COLO829 (cell line): ENCODE measurements at regions not wholly inside any gene's neighbourhood (a gene's known extent, or its start where the extent isn't known, plus 50 kb on each side); places are given as distances from the start of the nearest gene placed in this dataset.
A peak's percentile ranks its signal among the peaks of the same experiment; 100 is the strongest.
"Not testable (repeated sequence)": the region's sequence is repeated elsewhere in the genome, so short reads cannot be mapped to it uniquely, and the experiment has no call there.

Experiments
- DNase-seq: peaks from one replicate; pipeline ENCODE4 v3.0.0; 2012; ENCODE audit warnings: low spot score

GRCh38 chrX:121854614-121854911 is 807.2 kb downstream of the GLUD2 start:
- no peak for DNase-seq

GRCh38 chrX:121858867-121859647 is 811.6 kb downstream of the GLUD2 start:
- no peak for DNase-seq

DNA sequence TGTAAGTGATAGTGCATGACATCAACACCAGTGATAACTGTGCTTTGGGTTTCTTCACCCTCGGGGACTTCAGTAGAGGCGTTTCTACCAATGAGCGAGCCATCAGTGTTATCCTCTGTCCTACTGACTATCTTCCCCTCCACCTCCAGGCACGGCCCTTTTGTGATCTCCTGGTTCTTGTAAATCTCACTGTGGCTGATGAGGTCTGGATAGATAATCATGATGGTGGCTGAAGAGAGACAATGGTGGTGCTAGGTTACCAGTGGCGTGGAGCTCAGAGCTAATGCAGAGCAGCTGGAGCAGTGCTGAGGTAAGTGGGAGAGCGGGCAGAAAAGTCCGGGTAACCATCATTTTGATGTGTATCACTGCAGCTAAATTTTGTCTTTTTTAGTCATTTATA is 816.6 kb downstream of the GLUD2 start:
- no peak for DNase-seq

DNA sequence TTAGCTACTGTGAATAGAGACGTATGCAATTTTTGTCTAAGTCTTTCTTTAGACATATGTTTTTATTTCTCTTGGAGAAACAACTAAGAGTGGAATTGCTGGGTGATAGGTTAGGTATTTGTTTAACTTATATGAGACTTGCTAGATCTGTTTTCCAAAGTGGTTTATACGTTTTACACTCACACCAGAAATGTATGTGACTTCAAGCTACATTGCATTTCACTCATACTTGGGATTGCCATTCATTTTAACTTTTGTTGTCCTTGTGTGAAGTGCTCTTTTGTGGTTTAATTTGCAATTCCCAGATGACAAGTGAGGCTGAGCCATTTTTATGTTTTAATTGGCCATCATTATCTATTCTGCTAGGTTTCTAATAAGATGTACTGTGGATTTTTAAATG is 817.2 kb downstream of the GLUD2 start:
- no peak for DNase-seq

- DNase-seq, result no peak
Observed at GRCh38 chrX:121869876-121870477, 822.6 kb downstream of the GLUD2 start.

- DNase-seq, result no peak
Observed at GRCh38 chrX:121871122-121871521, 823.7 kb downstream of the GLUD2 start.

GRCh38 chrX:121876305-121876704 is 828.9 kb downstream of the GLUD2 start:
- peak; percentile 1 for DNase-seq

DNA sequence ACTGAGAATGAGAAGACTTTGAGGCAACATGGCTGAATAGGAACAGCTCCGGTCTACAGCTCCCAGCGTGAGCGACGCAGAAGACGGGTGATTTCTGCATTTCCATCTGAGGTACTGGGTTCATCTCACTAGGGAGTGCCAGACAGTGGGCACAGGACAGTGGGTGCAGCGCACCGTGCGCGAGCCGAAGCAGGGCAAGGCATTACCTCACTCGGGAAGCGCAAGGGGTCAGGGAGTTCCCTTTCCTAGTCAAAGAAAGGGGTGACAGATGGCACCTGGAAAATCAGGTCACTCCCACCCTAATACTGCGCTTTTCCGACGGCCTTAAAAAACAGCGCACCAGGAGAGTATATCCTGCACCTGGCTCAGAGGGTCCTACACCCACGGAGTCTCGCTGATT is 829.9 kb downstream of the GLUD2 start:
- DNase-seq, result not testable (repeated sequence)

DNA sequence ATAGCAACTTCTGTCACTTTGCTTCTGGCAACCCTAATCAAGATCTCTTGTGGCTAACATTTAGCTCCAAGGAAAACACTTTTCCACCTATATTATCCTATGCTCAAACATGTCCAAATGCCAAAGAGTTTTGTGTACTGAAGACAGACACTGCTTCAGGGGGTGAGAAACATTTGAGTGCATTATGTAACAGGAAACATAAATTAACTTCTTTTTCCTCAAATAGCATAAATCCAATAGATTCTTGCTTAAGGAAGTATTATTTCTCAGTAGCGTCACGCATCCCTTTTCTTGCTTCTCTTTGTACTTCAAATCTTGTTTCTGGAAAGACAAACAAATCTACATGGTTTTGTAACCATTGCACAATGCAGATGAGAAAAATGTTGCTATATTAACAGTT is 839.1 kb downstream of the GLUD2 start:
- DNase-seq, result no peak

DNA sequence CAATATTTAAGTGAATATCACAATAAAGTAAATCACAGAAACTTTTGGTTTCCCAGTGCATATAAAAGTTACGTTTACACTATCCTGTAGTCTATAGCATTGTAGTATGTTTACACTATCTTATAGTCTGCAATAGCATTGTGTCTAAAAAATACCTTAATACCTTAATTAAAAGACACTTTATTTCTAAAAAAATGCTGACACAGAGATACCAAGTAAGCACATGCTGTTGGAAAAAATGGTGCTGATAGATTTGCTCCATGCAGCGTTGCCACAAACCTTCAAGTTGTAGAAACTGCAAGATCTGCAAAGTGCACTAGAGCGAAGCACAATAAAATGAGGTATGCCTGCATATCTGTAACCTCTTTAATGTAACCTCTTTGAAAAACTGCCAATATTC is 847.3 kb downstream of the GLUD2 start:
- no peak for DNase-seq

GRCh38 chrX:121902463-121902862 is 855.1 kb downstream of the GLUD2 start:
- no peak for DNase-seq

- DNase-seq, result no peak
Observed at GRCh38 chrX:121903961-121904360, 856.6 kb downstream of the GLUD2 start.

DNA sequence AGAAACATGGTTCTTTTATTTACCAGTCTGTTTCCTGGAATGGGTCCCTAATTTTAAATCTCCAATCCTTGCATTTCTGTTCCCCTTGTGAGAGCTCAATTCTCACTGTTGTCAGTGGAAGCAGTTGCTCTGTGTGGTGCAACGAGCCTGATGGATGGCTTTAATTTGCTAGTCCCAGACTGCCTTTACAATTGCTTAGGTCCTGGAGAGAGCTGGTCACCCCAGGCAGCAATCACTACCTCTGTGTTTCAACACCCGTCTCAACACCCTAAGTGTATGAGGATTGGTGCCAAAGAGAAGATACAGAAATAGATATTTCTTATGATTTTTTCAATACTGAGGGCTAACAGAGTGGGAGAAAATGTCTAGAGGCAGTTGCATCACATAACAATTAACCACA is 873.8 kb downstream of the GLUD2 start:
- DNase-seq, result no peak

GRCh38 chrX:121931567-121931966 is 884.2 kb downstream of the GLUD2 start:
- no peak for DNase-seq

GRCh38 chrX:121932688-121933087 is 885.3 kb downstream of the GLUD2 start:
- DNase-seq, result no peak

DNA sequence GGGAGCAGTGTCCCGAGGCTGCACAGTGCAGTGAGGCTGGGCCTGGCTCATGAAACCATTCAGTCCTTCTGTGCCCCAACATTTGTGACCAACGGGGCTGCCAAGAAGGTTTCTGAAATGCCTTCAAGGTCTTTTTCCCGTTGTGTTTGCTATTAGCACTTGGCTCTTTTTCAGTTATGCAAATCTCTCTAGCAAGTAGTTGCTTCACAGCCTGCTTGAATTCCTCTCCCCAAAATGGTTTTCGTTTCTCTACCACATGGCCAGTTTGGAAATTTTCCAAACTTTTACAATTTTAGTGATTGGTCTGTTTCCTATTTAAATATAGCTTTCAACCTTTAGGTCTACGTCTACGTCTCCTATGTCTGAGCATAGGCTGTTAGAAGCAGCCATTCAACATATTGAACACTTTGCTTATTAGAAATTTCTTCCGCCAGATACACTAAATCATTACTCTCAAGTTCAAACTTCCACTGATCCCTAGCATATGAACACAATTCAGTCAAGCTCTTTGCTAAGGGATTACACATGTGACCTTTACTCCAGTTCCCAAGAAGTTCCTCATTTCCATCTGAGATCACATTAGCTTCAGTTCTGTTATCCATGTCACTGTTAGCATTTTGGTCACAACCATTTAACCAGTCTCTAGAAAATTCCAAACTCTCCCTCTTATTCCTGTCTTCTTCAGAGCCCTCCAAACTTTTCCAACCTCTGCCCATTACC is 901.8 kb downstream of the GLUD2 start:
- no peak for DNase-seq

- DNase-seq, result peak; percentile 2
Observed at GRCh38 chrX:121958886-121959285, 911.5 kb downstream of the GLUD2 start.

DNA sequence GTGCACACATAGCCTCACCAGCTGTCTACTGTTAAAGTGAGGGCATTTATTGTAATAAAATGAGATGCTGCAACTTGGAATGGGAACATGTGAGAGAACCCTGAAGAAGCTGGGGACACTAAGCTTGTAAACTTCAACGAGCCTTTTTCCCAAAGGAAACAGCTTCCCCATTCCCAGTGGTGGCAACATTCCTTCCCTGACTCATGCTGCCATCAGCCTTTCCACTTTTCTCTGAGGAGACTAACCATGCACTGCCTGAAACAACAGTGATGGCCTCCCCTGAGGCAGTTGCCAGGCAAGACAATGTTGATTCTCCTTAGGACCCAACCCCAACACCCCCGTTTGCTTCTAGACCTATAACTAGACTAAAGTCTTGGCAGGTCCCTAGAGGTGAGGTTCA is 928.3 kb downstream of the GLUD2 start:
- DNase-seq, result no peak

GRCh38 chrX:121987163-121987562 is 939.8 kb downstream of the GLUD2 start:
- no peak for DNase-seq

DNA sequence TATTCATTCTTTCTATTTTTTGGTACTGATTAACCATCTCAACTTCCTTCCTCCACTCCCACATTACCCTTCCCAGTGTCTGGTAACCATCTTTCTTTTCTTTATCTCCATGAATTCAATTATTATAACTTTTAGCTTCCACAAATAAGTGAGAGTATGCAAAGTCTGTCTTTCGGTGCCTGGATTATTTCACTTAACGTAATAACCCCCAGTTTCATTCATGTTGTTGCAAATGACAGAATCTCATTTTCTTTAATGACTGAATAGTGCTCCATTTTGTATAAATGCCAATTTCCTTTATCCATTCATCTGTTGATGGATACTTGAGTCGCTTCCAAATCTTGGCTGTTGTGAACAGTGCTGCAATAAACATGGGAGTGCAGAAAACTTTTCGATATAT is 940.4 kb downstream of the GLUD2 start:
- no peak for DNase-seq

DNA sequence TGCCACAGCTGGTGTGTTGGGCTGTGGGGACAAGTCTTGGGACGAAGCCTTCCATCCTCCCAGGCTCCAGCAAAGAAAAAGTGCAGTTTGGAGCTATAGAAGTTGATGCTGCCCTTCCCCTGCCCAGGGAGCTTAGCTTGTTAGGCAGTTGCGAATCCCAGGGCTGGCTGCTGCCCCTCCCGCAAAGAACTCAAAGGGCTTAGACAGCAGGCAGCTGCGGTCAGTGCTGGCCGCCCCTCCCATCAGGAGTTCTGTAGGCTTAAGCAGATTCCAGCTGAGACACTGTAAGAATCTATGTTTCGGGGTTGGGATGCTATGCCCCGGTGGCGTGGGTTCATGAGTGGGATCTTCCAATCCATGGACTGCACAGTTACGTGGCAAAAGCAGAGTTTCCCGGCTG is 956.7 kb downstream of the GLUD2 start:
- DNase-seq, result no peak

- no peak for DNase-seq
Observed at GRCh38 chrX:122026665-122027064, 979.3 kb downstream of the GLUD2 start.

GRCh38 chrX:122046226-122046625 is 998.8 kb downstream of the GLUD2 start:
- no peak for DNase-seq

DNA sequence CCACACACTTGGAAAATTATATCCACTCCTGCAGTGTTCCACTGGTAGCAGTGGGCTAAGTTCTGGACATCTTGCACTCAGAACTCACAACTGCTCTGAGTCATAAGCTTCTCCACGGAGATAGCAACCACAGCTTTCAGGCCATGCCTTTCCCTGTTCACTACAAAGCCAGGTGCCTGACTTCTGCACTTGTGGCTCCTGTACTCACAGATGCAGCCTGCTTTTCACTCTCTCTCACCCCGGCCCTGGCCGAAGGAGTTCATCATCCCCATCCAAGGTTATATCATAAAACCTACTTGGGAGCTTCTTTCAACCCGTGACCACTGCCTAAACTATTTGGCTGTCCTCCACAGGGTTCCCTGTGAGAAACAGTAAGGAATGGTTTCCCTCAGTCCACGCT is 999.4 kb downstream of the GLUD2 start:
- DNase-seq, result no peak
